ENCODE measurements at regions not wholly inside any gene's neighbourhood (a gene's known extent, or its start where the extent isn't known, plus 50 kb on each side); places are given as distances from the start of the nearest gene placed in this dataset.

GRCh38 chr3:197407526-197407925, 109.1 kb upstream of the DLG1 start:
- no peak overlapping the region for H3K4me3 ChIP-seq
- ChIA-PET SMC1A (ENCODE audit: uncharacterized antibody, unreplicated experiment) (interaction anchor here (1.5 to 2.0 kb wide), 2 partner anchors 8 to 10 kb away, joined by 5 to 6 read pairs; no protein-coding TSS in a partner anchor), CTCF (interaction anchor here (1.2 kb wide), 1 partner anchor 151 kb away, joined by 4 read pairs; no protein-coding TSS in a partner anchor), RAD21 (ENCODE audit: unreplicated experiment) (interaction anchor here (1.4 kb wide), 1 partner anchor 150 kb away, joined by 6 read pairs; no protein-coding TSS in a partner anchor), POLR2A (no interaction called here)
- BruUV-seq (replicated peaks): no TSS peak
- intact Hi-C loops (cut with micrococcal nuclease; ENCODE audit: unreplicated experiment) (no loop called here), in situ Hi-C loops (cut with MboI) (no loop called here)
- H3K36me3 ChIP-seq (ENCODE audit: control insufficient read depth in 2 of 2, insufficient read depth in 2 of 2, low read length in 1 of 2): no peaks in the 10 kb centered on the region
- FAIRE-seq (no peak), DNase-seq (ENCODE audit: low read depth, low spot score) (no peak), ATAC-seq (no peak)
- H3K9ac ChIP-seq (ENCODE audit: control insufficient read depth, insufficient read depth, low read length): no peak overlapping the region
- no peaks in the 10 kb centered on the region; the same call in 2 of the 3 replicates for H3K9me3 ChIP-seq (replicated peaks; ENCODE audit: control insufficient read depth, insufficient read depth, low read length)
- no peak overlapping the region for H2AFZ ChIP-seq (ENCODE audit: control insufficient read depth, low read depth, low read length)
- WGBS (ENCODE audit: insufficient coverage, insufficient replicate concordance, low lambda C conversion rate, missing lambda C conversion rate): 48% methylated on average over 3 of the region's 3 CpGs
- H3K4me1 ChIP-seq (ENCODE audit: control insufficient read depth, insufficient read depth, low read length): no peaks in the 10 kb centered on the region
- no peaks in the 10 kb centered on the region for H3K27me3 ChIP-seq (replicated peaks in 1 of 2; ENCODE audit: control insufficient read depth in 2 of 2, insufficient read depth in 2 of 2, low read length in 1 of 2)
- no peak for TF ChIP-seq ZZZ3 (IDR thresholded peaks at IDR 0.05; ENCODE audit: control insufficient read depth, insufficient read length, low read depth)
- no peak for TF ChIP-seq CBX3 (IDR thresholded peaks at IDR 0.05; ENCODE audit: borderline replicate concordance, low read depth)
- no peak for TF ChIP-seq EGR1 (IDR thresholded peaks at IDR 0.05; ENCODE audit: borderline replicate concordance in 1 of 2, low read depth in 2 of 2, low read length in 2 of 2)
- no peak for TF ChIP-seq NRF1 (conservative IDR thresholded peaks at IDR 0.05; ENCODE audit: low read depth, low read length)
- TF ChIP-seq TCF7 (IDR thresholded peaks at IDR 0.05; ENCODE audit: borderline replicate concordance): no peak
- no peak for TF ChIP-seq ZNF24 (IDR thresholded peaks at IDR 0.05)
- TF ChIP-seq CREM (IDR thresholded peaks at IDR 0.05; ENCODE audit: low read depth): no peak
- TF ChIP-seq, protein P1, sequence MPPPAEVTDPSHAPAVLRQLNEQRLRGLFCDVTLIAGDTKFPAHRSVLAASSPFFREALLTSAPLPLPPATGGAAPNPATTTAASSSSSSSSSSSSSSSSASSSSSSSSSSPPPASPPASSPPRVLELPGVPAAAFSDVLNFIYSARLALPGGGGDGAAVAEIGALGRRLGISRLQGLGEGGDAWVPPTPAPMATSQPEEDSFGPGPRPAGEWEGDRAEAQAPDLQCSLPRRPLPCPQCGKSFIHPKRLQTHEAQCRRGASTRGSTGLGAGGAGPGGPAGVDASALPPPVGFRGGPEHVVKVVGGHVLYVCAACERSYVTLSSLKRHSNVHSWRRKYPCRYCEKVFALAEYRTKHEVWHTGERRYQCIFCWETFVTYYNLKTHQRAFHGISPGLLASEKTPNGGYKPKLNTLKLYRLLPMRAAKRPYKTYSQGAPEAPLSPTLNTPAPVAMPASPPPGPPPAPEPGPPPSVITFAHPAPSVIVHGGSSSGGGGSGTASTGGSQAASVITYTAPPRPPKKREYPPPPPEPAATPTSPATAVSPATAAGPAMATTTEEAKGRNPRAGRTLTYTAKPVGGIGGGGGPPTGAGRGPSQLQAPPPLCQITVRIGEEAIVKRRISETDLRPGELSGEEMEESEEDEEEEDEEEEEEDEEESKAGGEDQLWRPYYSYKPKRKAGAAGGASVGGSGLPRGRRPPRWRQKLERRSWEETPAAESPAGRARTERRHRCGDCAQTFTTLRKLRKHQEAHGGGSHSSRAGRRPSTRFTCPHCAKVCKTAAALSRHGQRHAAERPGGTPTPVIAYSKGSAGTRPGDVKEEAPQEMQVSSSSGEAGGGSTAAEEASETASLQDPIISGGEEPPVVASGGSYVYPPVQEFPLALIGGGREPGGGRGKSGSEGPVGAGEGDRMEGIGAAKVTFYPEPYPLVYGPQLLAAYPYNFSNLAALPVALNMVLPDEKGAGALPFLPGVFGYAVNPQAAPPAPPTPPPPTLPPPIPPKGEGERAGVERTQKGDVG (CRISPR knock-in tag; IDR thresholded peaks at IDR 0.05): no peak
- TF ChIP-seq NKRF (conservative IDR thresholded peaks at IDR 0.05): no peak
- TF ChIP-seq RAD21 (IDR thresholded peaks at IDR 0.05; ENCODE audit: insufficient read depth, low read depth, low read length): no peak
- no peak for TF ChIP-seq BRCA1 (IDR thresholded peaks at IDR 0.05; ENCODE audit: low read depth, low read length)
- no peak for TF ChIP-seq ZNF207 (IDR thresholded peaks at IDR 0.05; ENCODE audit: borderline replicate concordance)
- TF ChIP-seq IKZF1 (conservative IDR thresholded peaks at IDR 0.05): no peak
- no peak for TF ChIP-seq JUNB (IDR thresholded peaks at IDR 0.05)
- no peak for TF ChIP-seq NFYA (IDR thresholded peaks at IDR 0.05; ENCODE audit: borderline replicate concordance, low read depth, low read length)
- TF ChIP-seq RAD51 (IDR thresholded peaks at IDR 0.05): no peak
- no peak for TF ChIP-seq E2F8 (IDR thresholded peaks at IDR 0.05; ENCODE audit: low read depth, partially characterized antibody)
- H4K20me1 ChIP-seq (ENCODE audit: control insufficient read depth, insufficient read depth): no peaks in the 10 kb centered on the region
- H3K27ac ChIP-seq (ENCODE audit: control insufficient read depth, insufficient read depth): no peak overlapping the region
- no peaks in the 10 kb centered on the region for H3K79me2 ChIP-seq (ENCODE audit: control insufficient read depth, insufficient read depth, low read length)
- no peak overlapping the region for H3K4me2 ChIP-seq (ENCODE audit: control insufficient read depth, insufficient read depth)

Measured in GM12878 (cell line).